ENCODE measurements at regions not wholly inside any gene's neighbourhood (a gene's known extent, or its start where the extent isn't known, plus 50 kb on each side); places are given as distances from the start of the nearest gene placed in this dataset.

GRCh38 chr10:10587744-10588393 is 429.8 kb upstream of the CELF2 start (continued):
- TF ChIP-seq MAX (IDR thresholded peaks at IDR 0.05; ENCODE audit: low read depth, low read length) (no peak), HCFC1 (IDR thresholded peaks at IDR 0.05; ENCODE audit: low read length) (no peak)

- ATAC-seq (no peak), FAIRE-seq (no peak), DNase-seq (ENCODE audit: low read depth, low spot score) (no peak)
- WGBS (ENCODE audit: insufficient coverage, insufficient replicate concordance, low lambda C conversion rate, missing lambda C conversion rate) = 0% methylated on average over 4 of the region's 4 CpGs
- Histone ChIP-seq H3K4me3 (no peak overlapping the region), H3K4me2 (ENCODE audit: control insufficient read depth, insufficient read depth) (peak overlapping the region; percentile 38), H3K79me2 (ENCODE audit: control insufficient read depth, insufficient read depth, low read length) (no peaks in the 10 kb centered on the region), H2AFZ (ENCODE audit: control insufficient read depth, low read depth, low read length) (peak overlapping the region; percentile 37), H4K20me1 (ENCODE audit: control insufficient read depth, insufficient read depth) (no peaks in the 10 kb centered on the region), H3K27me3 (replicated peaks in 1 of 2; ENCODE audit: control insufficient read depth in 2 of 2, insufficient read depth in 2 of 2, low read length in 1 of 2) (no peaks in the 10 kb centered on the region), H3K27ac (ENCODE audit: control insufficient read depth, insufficient read depth) (peak overlapping the region; percentile 47), H3K9me3 (replicated peaks; ENCODE audit: control insufficient read depth, insufficient read depth, low read length) (no peaks in the 10 kb centered on the region; the same call in 2 of the 3 replicates), H3K36me3 (ENCODE audit: control insufficient read depth in 2 of 2, insufficient read depth in 2 of 2, low read length in 1 of 2) (no peaks in the 10 kb centered on the region), H3K4me1 (ENCODE audit: control insufficient read depth, insufficient read depth, low read length) (peaks cover 7% of the 10 kb centered on the region), H3K9ac (ENCODE audit: control insufficient read depth, insufficient read depth, low read length) (0 out of 2 replicates have a peak overlapping the region, but pooled peaks have one; percentile 3)
- RAD21 ChIA-PET (ENCODE audit: unreplicated experiment) = no interaction called here
- POLR2A ChIA-PET = no interaction called here
- SMC1A ChIA-PET (ENCODE audit: uncharacterized antibody, unreplicated experiment) = no interaction called here
- no TSS peak for BruUV-seq (replicated peaks)
- CTCF ChIA-PET = no interaction called here
- in situ Hi-C loops (cut with MboI) = no loop called here
- intact Hi-C loops (cut with micrococcal nuclease; ENCODE audit: unreplicated experiment) = no loop called here
- TF ChIP-seq BHLHE40 (IDR thresholded peaks at IDR 0.05; ENCODE audit: borderline replicate concordance in 1 of 2, low read depth in 2 of 2, low read length in 1 of 2) (peak; percentile 17 to 30; a peak in 1 of 4 replicates), KLF5 (IDR thresholded peaks at IDR 0.05; ENCODE audit: partially characterized antibody) (no peak), TCF12 (IDR thresholded peaks at IDR 0.05; ENCODE audit: low read depth, low read length) (0 out of 2 replicates have a peak, but pooled peaks have one; percentile 52), TCF3 (IDR thresholded peaks at IDR 0.05; ENCODE audit: borderline replicate concordance, insufficient read depth, low read depth, low read length) (peak; percentile 83), ATF2 (IDR thresholded peaks at IDR 0.05; ENCODE audit: low read length) (peak; percentile 90), RUNX3 (IDR thresholded peaks at IDR 0.05; ENCODE audit: low read length) (peak; percentile 54; the same call in 1 of the 2 replicates), BCL11A (IDR thresholded peaks at IDR 0.05; ENCODE audit: low read depth, low read length) (peak; percentile 68; the same call in 1 of the 2 replicates), CBX3 (IDR thresholded peaks at IDR 0.05; ENCODE audit: borderline replicate concordance, low read depth) (no peak), IRF4 (IDR thresholded peaks at IDR 0.05; ENCODE audit: low read depth, low read length) (peak; percentile 79; the same call in 1 of the 2 replicates), JUNB (IDR thresholded peaks at IDR 0.05) (peak; percentile 47; the same call in 1 of the 2 replicates), MEF2B (IDR thresholded peaks at IDR 0.05; ENCODE audit: partially characterized antibody, poor library complexity, severe bottlenecking) (no peak), ASH2L (IDR thresholded peaks at IDR 0.05; ENCODE audit: borderline replicate concordance, low read depth) (no peak), MTA3 (IDR thresholded peaks at IDR 0.05; ENCODE audit: borderline replicate concordance, low read length) (no peak), CREB1 (IDR thresholded peaks at IDR 0.05; ENCODE audit: low read depth) (peak; percentile 40; the same call in 1 of the 2 replicates)
Measured at GRCh38 chr10:10589540-10590303, 427.9 kb upstream of the CELF2 start.
